Coronary artery (tissue), 2 donors: ENCODE measurements at regions not wholly inside any gene's neighbourhood (a gene's known extent, or its start where the extent isn't known, plus 50 kb on each side); places are given as distances from the start of the nearest gene placed in this dataset.

Experiments
- DNase-seq: peaks from one replicate; pipeline ENCODE4 v3.0.0-alpha.2; 2017; ENCODE audit warnings: low spot score
- H3K27ac ChIP-seq, 2 donors: fragments of 200-600 bp; sonication (generic); one replicate each; pipeline ENCODE4 v1.5.1; 2016 to 2019
- H3K4me3 ChIP-seq: fragments of 200-600 bp; sonication (generic); 2 replicates; pipeline ENCODE4 v1.5.1; 2016; ENCODE audit warnings: mild to moderate bottlenecking, moderate library complexity
- TF ChIP-seq, protein P1 (sequence below): fragments of 200-600 bp; sonication (generic); IDR thresholded peaks from one replicate; pipeline ENCODE4 v1.5.1; 2019; ENCODE audit warnings: antibody characterized with exemption

- no peak for DNase-seq
- TF ChIP-seq, protein P1, sequence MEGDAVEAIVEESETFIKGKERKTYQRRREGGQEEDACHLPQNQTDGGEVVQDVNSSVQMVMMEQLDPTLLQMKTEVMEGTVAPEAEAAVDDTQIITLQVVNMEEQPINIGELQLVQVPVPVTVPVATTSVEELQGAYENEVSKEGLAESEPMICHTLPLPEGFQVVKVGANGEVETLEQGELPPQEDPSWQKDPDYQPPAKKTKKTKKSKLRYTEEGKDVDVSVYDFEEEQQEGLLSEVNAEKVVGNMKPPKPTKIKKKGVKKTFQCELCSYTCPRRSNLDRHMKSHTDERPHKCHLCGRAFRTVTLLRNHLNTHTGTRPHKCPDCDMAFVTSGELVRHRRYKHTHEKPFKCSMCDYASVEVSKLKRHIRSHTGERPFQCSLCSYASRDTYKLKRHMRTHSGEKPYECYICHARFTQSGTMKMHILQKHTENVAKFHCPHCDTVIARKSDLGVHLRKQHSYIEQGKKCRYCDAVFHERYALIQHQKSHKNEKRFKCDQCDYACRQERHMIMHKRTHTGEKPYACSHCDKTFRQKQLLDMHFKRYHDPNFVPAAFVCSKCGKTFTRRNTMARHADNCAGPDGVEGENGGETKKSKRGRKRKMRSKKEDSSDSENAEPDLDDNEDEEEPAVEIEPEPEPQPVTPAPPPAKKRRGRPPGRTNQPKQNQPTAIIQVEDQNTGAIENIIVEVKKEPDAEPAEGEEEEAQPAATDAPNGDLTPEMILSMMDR: no peak
- no peak overlapping the region for H3K27ac ChIP-seq
- no peak overlapping the region for H3K4me3 ChIP-seq
These were observed 53.3 kb upstream of the SORCS3 start for GRCh38 chr10:104587751-104588150.

GRCh38 chr10:104589431-104589830 is 51.7 kb upstream of the SORCS3 start:
- DNase-seq: no peak
- no peak overlapping the region for H3K27ac ChIP-seq
- no peak overlapping the region for H3K4me3 ChIP-seq
- TF ChIP-seq, protein P1: no peak

GRCh38 chr10:104589871-104590270 is 51.2 kb upstream of the SORCS3 start:
- TF ChIP-seq, protein P1: no peak
- H3K27ac ChIP-seq: no peak overlapping the region
- no peak for DNase-seq
- H3K4me3 ChIP-seq: no peak overlapping the region
